Aorta (tissue), 5 donors: ENCODE measurements at regions not wholly inside any gene's neighbourhood (a gene's known extent, or its start where the extent isn't known, plus 50 kb on each side); places are given as distances from the start of the nearest gene placed in this dataset.
"Not testable (repeated sequence)": the region's sequence is repeated elsewhere in the genome, so short reads cannot be mapped to it uniquely, and the experiment has no call there.

ENCODE experiments used
- ATAC-seq: fragments of 200-7000 bp; cut with Tn5 transposase; one replicate; pipeline ENCODE4 v1.9.1; 2022; ENCODE audit warnings: moderate library complexity; ENCODE audit not compliant: low FRiP score
- DNase-seq, 2 donors: peaks; one replicate each; pipeline ENCODE4 v3.0.0-alpha.2; 2020
- H3K27ac ChIP-seq, 2 donors: one replicate each; pipeline ENCODE4 v1.5.1; 2013; ENCODE audit warnings: low read length in 2 of 2, mild to moderate bottlenecking in 2 of 2, moderate library complexity in 2 of 2, control low read depth in 1 of 2, inconsistent platforms in 1 of 2, low read depth in 1 of 2
- H3K27me3 ChIP-seq, 2 donors: one replicate each; pipeline ENCODE4 v1.6.1; 2013; ENCODE audit warnings: control low read depth in 1 of 2, low read length in 1 of 2, mild to moderate bottlenecking in 1 of 2, moderate library complexity in 1 of 2; ENCODE audit not compliant: insufficient read depth in 2 of 2, control insufficient read depth in 1 of 2
- H3K36me3 ChIP-seq, 2 donors: one replicate each; pipeline ENCODE4 v1.6.1; 2013; ENCODE audit warnings: control low read depth in 1 of 2, low read length in 1 of 2, mild to moderate bottlenecking in 1 of 2; ENCODE audit not compliant: insufficient read depth in 2 of 2, control insufficient read depth in 1 of 2
- H3K4me1 ChIP-seq, 2 donors: one replicate each; pipeline ENCODE4 v1.6.1; 2013; ENCODE audit warnings: low read length in 2 of 2, control low read depth in 1 of 2, mild to moderate bottlenecking in 1 of 2, moderate library complexity in 1 of 2; ENCODE audit not compliant: insufficient read depth in 2 of 2, control insufficient read depth in 1 of 2
- H3K4me3 ChIP-seq, 2 donors: one replicate each; pipeline ENCODE4 v1.5.1; 2013; ENCODE audit warnings: low read length in 2 of 2, control low read depth in 1 of 2, mild to moderate bottlenecking in 1 of 2
- H3K9me3 ChIP-seq: one replicate; pipeline ENCODE4 v1.6.1; 2013; ENCODE audit warnings: mild to moderate bottlenecking, low read length; ENCODE audit not compliant: control insufficient read depth
- WGBS, 2 donors: extraction: QIAGEN DNeasy Blood & Tissue Kit; methylation state at CpG; one replicate each; pipeline ENCODE4 v1.1.7; 2013; 5-methylcytosine and 5-hydroxymethylcytosine counted together
- intact Hi-C, 2 donors: fragments of 100-400 bp; cut with DNase I; formaldehyde crosslinking; loops; one replicate each; pipeline versions ENCODE4 v1.14.2 to v1.15.0; 2022
- donor health status: healthy with polysubstance abuse.
- donor health status: Bipolar disorder and iron deficiency.
- donor health status: DM: no; HTN: no; CAD: no.
- donor health status: DM: no; HTN: no; CAD: no.
- donor health status: DM: yes; HTN: yes; CAD: no.

GRCh38 chr7:138328215-138328614, 131.8 kb upstream of the TRIM24 start:
- H3K27ac ChIP-seq = no peak overlapping the region
- H3K27me3 ChIP-seq = no peaks in the 10 kb centered on the region
- DNase-seq (no peak), ATAC-seq (no peak)
- H3K4me1 ChIP-seq = no peaks in the 10 kb centered on the region
- intact Hi-C loops = no loop called here
- no peak overlapping the region for H3K4me3 ChIP-seq
- 25 to 33% methylated on average over 2 of the region's 2 CpGs for WGBS, 2 donors
- H3K9me3 ChIP-seq = peaks cover 3% of the 10 kb centered on the region
- no peaks in the 10 kb centered on the region for H3K36me3 ChIP-seq

GRCh38 chr7:138332850-138333249, 127.2 kb upstream of the TRIM24 start:
- intact Hi-C loops, H3K4me1 ChIP-seq, DNase-seq, H3K27ac ChIP-seq, H3K36me3 ChIP-seq, H3K4me3 ChIP-seq, H3K9me3 ChIP-seq, H3K27me3 ChIP-seq, ATAC-seq: not testable (repeated sequence)
- WGBS, 2 donors = 86 to 87% methylated on average over 5 of the region's 5 CpGs

- Histone ChIP-seq H3K4me3 (no peak overlapping the region), H3K9me3 (peaks cover 2% of the 10 kb centered on the region), H3K36me3 (no peaks in the 10 kb centered on the region), H3K27me3 (no peaks in the 10 kb centered on the region), H3K27ac (no peak overlapping the region), H3K4me1 (no peaks in the 10 kb centered on the region)
- intact Hi-C loops = no loop called here
- ATAC-seq (peak; percentile 29), DNase-seq (no peak)
Observed at GRCh38 chr7:138338361-138338760, 121.7 kb upstream of the TRIM24 start.

- WGBS, 2 donors = 86 to 88% methylated on average over 7 of the region's 7 CpGs
- not testable (repeated sequence) for H3K27ac ChIP-seq
Observed at GRCh38 chr7:138339229-138339628, 120.8 kb upstream of the TRIM24 start.

GRCh38 chr7:138342990-138343389, 117.1 kb upstream of the TRIM24 start:
- no peak overlapping the region for H3K27ac ChIP-seq
- peaks cover 7% of the 10 kb centered on the region for H3K9me3 ChIP-seq
- ATAC-seq (no peak), DNase-seq (no peak)
- no peaks in the 10 kb centered on the region for H3K27me3 ChIP-seq
- H3K4me3 ChIP-seq = no peak overlapping the region
- WGBS, 2 donors = 72 to 91% methylated on average over 4 of the region's 4 CpGs
- intact Hi-C loops = no loop called here
- no peaks in the 10 kb centered on the region for H3K36me3 ChIP-seq
- H3K4me1 ChIP-seq = no peaks in the 10 kb centered on the region

More at GRCh38 chr7:138339229-138339628, 120.8 kb upstream of the TRIM24 start:
- H3K9me3 ChIP-seq, DNase-seq, H3K4me3 ChIP-seq, H3K36me3 ChIP-seq, ATAC-seq, intact Hi-C loops, H3K27me3 ChIP-seq, H3K4me1 ChIP-seq: not testable (repeated sequence)

GRCh38 chr7:138345567-138345966, 114.5 kb upstream of the TRIM24 start:
- Histone ChIP-seq H3K27ac (no peak overlapping the region), H3K27me3 (no peaks in the 10 kb centered on the region), H3K4me1 (no peaks in the 10 kb centered on the region), H3K4me3 (no peak overlapping the region), H3K36me3 (no peaks in the 10 kb centered on the region), H3K9me3 (peaks cover 8% of the 10 kb centered on the region)
- DNase-seq (no peak), ATAC-seq (no peak)
- intact Hi-C loops = no loop called here
- 66 to 71% methylated on average over 3 of the region's 3 CpGs for WGBS, 2 donors

GRCh38 chr7:138346975-138347374, 113.1 kb upstream of the TRIM24 start:
- peaks cover 8% of the 10 kb centered on the region for H3K9me3 ChIP-seq
- WGBS, 2 donors = 51 to 68% methylated on average over 2 of the region's 2 CpGs
- intact Hi-C loops = no loop called here
- H3K27me3 ChIP-seq = no peaks in the 10 kb centered on the region
- H3K4me1 ChIP-seq = no peaks in the 10 kb centered on the region
- DNase-seq (no peak), ATAC-seq (no peak)
- H3K4me3 ChIP-seq = no peak overlapping the region
- no peaks in the 10 kb centered on the region for H3K36me3 ChIP-seq
- no peak overlapping the region for H3K27ac ChIP-seq

- 77 to 86% methylated on average over 6 of the region's 6 CpGs for WGBS, 2 donors
- DNase-seq (no peak), ATAC-seq (no peak)
- intact Hi-C loops = no loop called here
- Histone ChIP-seq H3K9me3 (peaks cover 9% of the 10 kb centered on the region), H3K27me3 (no peaks in the 10 kb centered on the region), H3K4me1 (no peaks in the 10 kb centered on the region), H3K4me3 (no peak overlapping the region), H3K27ac (no peak overlapping the region), H3K36me3 (no peaks in the 10 kb centered on the region)
Observed at GRCh38 chr7:138349841-138350700, 110.0 kb upstream of the TRIM24 start.

- H3K36me3 ChIP-seq = no peaks in the 10 kb centered on the region
- H3K4me3 ChIP-seq = no peak overlapping the region
- intact Hi-C loops = no loop called here
- DNase-seq (no peak), ATAC-seq (no peak)
- H3K4me1 ChIP-seq = no peaks in the 10 kb centered on the region
- no peaks in the 10 kb centered on the region for H3K27me3 ChIP-seq
- 55 to 72% methylated on average over 2 of the region's 2 CpGs for WGBS, 2 donors
- no peak overlapping the region for H3K27ac ChIP-seq
- peaks cover 5% of the 10 kb centered on the region for H3K9me3 ChIP-seq
Observed at GRCh38 chr7:138350701-138351357, 109.2 kb upstream of the TRIM24 start.
